ENCODE measurements at regions not wholly inside any gene's neighbourhood (a gene's known extent, or its start where the extent isn't known, plus 50 kb on each side); places are given as distances from the start of the nearest gene placed in this dataset.

DNA sequence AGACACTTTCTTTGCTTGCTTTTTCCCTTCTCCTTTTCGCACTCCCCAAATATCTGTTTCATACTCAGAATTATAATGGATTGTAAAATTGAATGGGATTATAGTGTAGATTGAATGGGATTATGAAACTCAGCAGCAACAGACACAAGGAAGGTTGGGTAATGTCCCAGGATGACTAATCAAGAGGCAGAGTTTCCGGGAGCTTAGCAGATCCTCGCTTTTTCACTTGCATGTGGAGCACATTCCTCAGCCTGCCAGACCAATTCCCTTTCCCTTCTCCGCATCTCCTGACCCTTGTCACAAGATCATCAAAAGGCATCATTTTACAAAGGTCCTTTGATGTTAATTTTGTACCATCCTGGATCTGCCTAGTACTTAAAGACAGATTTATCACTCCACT, 55.1 kb upstream of the SLC1A1 start:
- H3K4me1 Mint-ChIP-seq (ENCODE audit: low read depth), result no peaks in the 10 kb centered on the region
- H3K9me3 Mint-ChIP-seq, result peaks cover 3% of the 10 kb centered on the region
- peaks cover 8% of the 10 kb centered on the region for H3K27me3 Mint-ChIP-seq (ENCODE audit: low read depth)
- DNase-seq (ENCODE audit: low spot score), result no peak
- no peak overlapping the region for H3K27ac Mint-ChIP-seq
- H3K36me3 Mint-ChIP-seq (ENCODE audit: low read depth), result no peaks in the 10 kb centered on the region
- no peak overlapping the region for H3K4me3 Mint-ChIP-seq

DNA sequence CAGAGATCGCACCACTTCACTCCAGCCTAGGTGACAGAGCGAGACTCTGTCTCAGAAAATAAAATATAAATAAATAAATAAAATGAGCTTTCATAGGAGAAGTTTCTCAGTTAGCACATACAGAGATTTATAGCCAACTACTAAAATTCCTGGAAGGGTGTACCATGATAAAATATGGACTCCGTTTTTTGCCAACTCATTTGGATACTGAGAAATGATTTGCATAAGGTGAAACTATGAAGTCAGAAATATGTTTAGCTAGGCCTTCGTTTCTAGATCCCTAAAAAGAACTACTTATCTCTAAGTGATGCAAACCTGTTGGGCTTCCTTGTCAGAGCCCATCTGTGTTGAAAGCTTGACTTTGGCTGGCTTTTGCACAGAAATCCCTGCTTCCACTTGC, 56.9 kb upstream of the SLC1A1 start:
- no peaks in the 10 kb centered on the region for H3K36me3 Mint-ChIP-seq (ENCODE audit: low read depth)
- no peaks in the 10 kb centered on the region for H3K27me3 Mint-ChIP-seq (ENCODE audit: low read depth)
- H3K9me3 Mint-ChIP-seq, result no peaks in the 10 kb centered on the region
- DNase-seq (ENCODE audit: low spot score), result no peak
- no peak overlapping the region for H3K4me3 Mint-ChIP-seq
- no peaks in the 10 kb centered on the region for H3K4me1 Mint-ChIP-seq (ENCODE audit: low read depth)
- H3K27ac Mint-ChIP-seq, result no peak overlapping the region

DNA sequence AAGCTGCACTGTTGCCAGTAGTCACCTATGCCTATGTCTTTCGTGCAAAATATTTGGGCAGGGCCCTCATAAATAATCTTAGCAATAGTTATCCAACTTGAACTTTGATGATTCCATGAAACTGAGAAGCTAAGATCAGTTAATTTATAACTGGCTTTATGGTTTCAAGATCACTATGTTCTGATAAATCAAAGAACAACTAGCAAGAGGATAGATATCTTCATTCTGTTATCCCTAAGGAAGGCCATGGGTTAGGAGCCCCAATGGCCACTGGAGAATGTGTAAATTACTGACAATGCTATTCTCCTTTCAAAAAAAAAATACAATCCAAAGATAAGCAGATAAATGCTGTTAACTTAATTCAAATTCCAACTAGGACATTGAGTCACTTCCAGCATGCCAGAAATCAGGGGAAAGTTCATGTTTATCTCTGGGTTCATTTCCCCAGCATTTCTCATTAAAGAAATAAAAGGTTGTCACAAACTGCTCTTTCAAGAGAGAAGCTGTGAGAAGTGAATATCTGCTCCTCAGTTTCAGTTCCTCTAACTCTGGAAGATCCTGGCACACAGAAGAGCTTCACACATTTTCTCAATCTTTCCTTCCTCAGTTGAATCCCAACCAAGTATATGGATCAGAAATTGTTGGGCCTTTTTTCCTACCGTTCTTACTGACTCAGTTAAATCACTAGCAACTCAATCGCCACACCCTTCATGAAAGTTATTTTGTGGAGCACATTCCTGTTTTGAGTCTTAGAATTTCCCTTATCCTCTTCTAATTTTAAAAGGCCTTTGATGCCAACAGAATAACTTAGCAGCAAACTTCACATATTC, 59.6 kb upstream of the SLC1A1 start:
- no peak overlapping the region for H3K27ac Mint-ChIP-seq
- H3K36me3 Mint-ChIP-seq (ENCODE audit: low read depth), result no peaks in the 10 kb centered on the region
- H3K9me3 Mint-ChIP-seq, result no peaks in the 10 kb centered on the region
- no peaks in the 10 kb centered on the region for H3K4me1 Mint-ChIP-seq (ENCODE audit: low read depth)
- no peak overlapping the region for H3K4me3 Mint-ChIP-seq
- H3K27me3 Mint-ChIP-seq (ENCODE audit: low read depth), result no peaks in the 10 kb centered on the region
- no peak for DNase-seq (ENCODE audit: low spot score)

DNA sequence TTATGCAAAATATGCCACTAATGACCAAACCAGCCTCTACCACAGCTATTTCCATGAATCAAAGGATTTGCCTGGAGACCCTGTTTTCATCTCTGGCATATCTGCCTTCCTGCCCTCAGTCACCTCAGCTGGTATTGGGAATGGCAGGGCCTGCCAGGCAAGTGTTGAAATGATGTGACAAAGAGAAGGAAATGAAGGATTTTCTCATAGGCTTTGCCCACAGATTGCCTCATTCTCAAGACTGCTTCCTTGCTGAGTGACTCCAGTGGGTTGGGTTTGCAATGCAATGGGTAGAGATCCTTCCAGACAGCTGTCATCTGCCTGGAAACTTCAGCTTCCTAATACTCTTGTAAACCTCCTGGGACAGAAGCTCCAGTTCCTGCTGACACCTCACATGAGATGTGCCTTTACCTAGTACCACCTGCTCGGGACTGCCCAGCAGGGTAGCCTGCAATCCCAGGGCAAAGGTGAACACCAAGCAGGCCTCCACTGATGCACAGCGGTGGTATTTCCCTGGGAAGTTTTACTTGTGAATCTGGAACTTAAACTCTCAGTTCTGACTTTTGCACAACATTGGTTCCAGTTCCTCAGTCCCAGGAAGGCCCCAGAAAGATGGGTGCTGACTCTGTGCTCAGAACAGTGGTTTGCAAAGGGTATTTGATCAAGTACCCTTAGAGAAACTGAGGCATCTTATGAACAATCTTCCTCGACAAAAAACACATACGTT, 64.8 kb upstream of the SLC1A1 start:
- Mint-ChIP-seq H3K4me3 (no peak overlapping the region), H3K27me3 (ENCODE audit: low read depth) (peaks cover 13% of the 10 kb centered on the region), H3K4me1 (ENCODE audit: low read depth) (peaks cover 14% of the 10 kb centered on the region), H3K9me3 (no peaks in the 10 kb centered on the region), H3K36me3 (ENCODE audit: low read depth) (no peaks in the 10 kb centered on the region), H3K27ac (no peak overlapping the region)
- no peak for DNase-seq (ENCODE audit: low spot score)

DNA sequence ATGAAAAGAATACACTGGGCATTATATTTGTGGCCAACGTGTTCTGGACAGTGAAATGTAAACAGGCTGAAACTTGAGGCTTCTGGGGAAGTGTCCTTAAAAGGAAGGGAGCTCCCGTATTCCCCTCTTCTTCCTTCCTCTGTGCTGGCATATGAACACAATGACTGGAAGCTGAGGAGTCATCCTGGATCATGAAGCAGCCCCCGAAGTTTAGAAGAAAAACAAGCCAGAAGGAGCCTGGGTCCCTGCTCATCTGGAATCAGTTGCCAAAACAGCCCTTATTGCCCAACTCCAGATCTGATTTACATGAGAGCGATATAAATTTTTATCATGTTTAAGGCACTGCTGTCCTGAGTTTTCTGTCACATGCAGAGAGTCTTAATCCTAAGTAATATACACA, 65.4 kb upstream of the SLC1A1 start:
- H3K27ac Mint-ChIP-seq, result no peak overlapping the region
- H3K4me3 Mint-ChIP-seq, result no peak overlapping the region
- peaks cover 15% of the 10 kb centered on the region for H3K27me3 Mint-ChIP-seq (ENCODE audit: low read depth)
- H3K36me3 Mint-ChIP-seq (ENCODE audit: low read depth), result no peaks in the 10 kb centered on the region
- DNase-seq (ENCODE audit: low spot score), result no peak
- H3K4me1 Mint-ChIP-seq (ENCODE audit: low read depth), result peaks cover 14% of the 10 kb centered on the region
- no peaks in the 10 kb centered on the region for H3K9me3 Mint-ChIP-seq

DNA sequence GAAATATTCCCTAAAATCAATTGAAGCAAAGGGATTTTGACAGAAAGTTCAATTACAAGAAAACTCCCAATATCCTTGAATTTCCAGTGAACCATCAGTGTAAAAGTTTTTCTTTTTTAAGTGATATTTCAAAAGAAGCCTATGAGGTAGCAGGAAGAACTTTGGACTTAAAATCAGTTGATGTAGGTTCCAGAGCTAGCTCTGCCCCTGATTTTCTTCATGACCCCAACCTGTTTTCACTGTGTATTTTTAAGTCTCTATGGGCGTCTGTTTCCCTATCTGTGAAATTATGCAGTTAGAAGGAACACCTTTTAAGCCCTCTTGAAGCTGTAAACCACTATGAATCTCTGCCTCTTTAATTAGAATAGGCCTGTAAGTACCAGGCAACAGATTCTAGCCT, 66.2 kb upstream of the SLC1A1 start:
- Mint-ChIP-seq H3K4me3 (no peak overlapping the region), H3K27ac (no peak overlapping the region), H3K4me1 (ENCODE audit: low read depth) (peaks cover 14% of the 10 kb centered on the region), H3K9me3 (no peaks in the 10 kb centered on the region), H3K27me3 (ENCODE audit: low read depth) (peaks cover 17% of the 10 kb centered on the region), H3K36me3 (ENCODE audit: low read depth) (no peaks in the 10 kb centered on the region)
- no peak for DNase-seq (ENCODE audit: low spot score)

DNA sequence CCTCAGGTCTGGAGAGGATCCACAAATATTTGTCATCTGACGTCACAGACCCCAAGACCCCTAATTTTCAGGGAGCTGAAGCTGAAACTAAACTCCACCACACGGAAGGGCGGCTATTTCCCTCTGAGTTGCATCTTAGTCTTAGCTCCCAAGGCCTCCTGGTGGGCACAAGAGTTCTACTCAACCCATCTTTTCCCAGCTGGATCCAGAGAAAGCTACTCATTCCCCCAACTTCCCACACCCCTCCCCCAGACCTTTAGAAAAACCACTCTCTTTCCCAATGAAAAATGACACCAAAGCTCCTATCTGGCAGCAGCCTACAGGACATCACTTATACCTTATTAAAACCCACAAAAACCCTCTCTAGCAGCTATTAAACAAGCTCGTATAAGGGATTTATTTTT, 67.1 kb upstream of the SLC1A1 start:
- Mint-ChIP-seq H3K27me3 (ENCODE audit: low read depth) (peaks cover 17% of the 10 kb centered on the region), H3K4me1 (ENCODE audit: low read depth) (peaks cover 14% of the 10 kb centered on the region), H3K9me3 (no peaks in the 10 kb centered on the region), H3K4me3 (no peak overlapping the region), H3K27ac (no peak overlapping the region), H3K36me3 (ENCODE audit: low read depth) (no peaks in the 10 kb centered on the region)
- DNase-seq (ENCODE audit: low spot score), result no peak

DNA sequence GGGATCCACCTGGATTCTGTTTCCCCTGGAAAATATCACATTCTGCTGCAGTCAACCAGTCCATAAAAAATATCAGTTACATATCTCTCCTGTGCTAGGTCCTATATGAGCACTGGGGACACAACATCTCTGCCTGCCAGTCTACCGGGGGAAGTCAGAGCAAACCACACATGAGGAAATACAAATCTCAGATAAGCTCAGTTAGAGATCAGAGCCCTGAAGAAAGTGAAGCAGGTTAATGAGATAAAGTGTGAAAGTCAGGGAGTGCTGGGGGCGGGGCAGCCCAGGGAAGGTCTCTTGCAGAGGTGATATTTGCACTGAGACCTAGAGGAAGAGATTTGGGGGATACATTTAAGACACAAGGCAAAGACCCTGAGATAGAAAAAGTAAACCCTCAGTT, 67.8 kb upstream of the SLC1A1 start:
- no peaks in the 10 kb centered on the region for H3K9me3 Mint-ChIP-seq
- H3K4me1 Mint-ChIP-seq (ENCODE audit: low read depth), result peaks cover 14% of the 10 kb centered on the region
- no peak for DNase-seq (ENCODE audit: low spot score)
- H3K27me3 Mint-ChIP-seq (ENCODE audit: low read depth), result peaks cover 17% of the 10 kb centered on the region
- H3K27ac Mint-ChIP-seq, result no peak overlapping the region
- no peaks in the 10 kb centered on the region for H3K36me3 Mint-ChIP-seq (ENCODE audit: low read depth)
- H3K4me3 Mint-ChIP-seq, result no peak overlapping the region

DNA sequence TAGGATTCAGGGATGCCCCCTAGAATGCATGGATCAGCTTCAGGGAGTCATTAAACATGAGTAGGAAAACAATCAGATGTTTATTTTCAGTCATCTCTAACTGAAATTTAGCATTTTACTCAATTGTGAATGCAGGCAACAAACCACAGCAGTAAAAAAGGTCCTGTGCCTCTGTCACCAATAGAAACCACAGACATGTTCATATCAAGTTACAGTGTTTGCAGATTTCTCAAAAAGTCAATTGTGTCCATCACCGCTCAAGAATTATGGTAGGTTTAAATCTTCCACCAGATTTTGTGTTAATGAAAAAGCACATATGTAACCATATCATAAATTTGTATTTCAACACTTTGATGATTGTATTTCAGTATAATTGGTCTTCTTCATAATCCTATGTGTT, 68.4 kb upstream of the SLC1A1 start:
- Mint-ChIP-seq H3K4me1 (ENCODE audit: low read depth) (peaks cover 14% of the 10 kb centered on the region), H3K4me3 (no peak overlapping the region), H3K36me3 (ENCODE audit: low read depth) (no peaks in the 10 kb centered on the region), H3K9me3 (no peaks in the 10 kb centered on the region), H3K27me3 (ENCODE audit: low read depth) (peaks cover 21% of the 10 kb centered on the region), H3K27ac (no peak overlapping the region)
- DNase-seq (ENCODE audit: low spot score), result no peak

DNA sequence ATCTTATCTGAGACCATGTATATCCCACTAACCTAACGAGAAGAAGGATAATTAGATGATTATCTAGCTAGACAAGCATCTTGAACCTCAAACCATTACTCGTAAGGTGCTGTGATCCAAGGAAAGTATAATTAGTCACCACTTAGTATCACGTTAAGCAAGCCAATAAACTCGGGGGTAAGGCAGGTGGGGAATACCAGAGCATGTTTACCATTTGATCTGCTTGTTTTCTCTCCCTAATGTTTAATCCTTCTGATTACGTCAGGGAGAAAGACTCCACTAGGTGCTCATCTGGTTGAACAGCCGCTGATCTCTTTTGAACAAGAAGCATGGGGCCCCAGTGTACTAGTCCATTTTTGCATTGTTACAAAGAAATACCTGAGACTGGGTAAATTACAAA, 69.9 kb upstream of the SLC1A1 start:
- Mint-ChIP-seq H3K4me3 (no peak overlapping the region), H3K27ac (no peak overlapping the region), H3K9me3 (no peaks in the 10 kb centered on the region), H3K27me3 (ENCODE audit: low read depth) (peaks cover 22% of the 10 kb centered on the region), H3K4me1 (ENCODE audit: low read depth) (peaks cover 14% of the 10 kb centered on the region), H3K36me3 (ENCODE audit: low read depth) (no peaks in the 10 kb centered on the region)
- DNase-seq (ENCODE audit: low spot score), result no peak

DNA sequence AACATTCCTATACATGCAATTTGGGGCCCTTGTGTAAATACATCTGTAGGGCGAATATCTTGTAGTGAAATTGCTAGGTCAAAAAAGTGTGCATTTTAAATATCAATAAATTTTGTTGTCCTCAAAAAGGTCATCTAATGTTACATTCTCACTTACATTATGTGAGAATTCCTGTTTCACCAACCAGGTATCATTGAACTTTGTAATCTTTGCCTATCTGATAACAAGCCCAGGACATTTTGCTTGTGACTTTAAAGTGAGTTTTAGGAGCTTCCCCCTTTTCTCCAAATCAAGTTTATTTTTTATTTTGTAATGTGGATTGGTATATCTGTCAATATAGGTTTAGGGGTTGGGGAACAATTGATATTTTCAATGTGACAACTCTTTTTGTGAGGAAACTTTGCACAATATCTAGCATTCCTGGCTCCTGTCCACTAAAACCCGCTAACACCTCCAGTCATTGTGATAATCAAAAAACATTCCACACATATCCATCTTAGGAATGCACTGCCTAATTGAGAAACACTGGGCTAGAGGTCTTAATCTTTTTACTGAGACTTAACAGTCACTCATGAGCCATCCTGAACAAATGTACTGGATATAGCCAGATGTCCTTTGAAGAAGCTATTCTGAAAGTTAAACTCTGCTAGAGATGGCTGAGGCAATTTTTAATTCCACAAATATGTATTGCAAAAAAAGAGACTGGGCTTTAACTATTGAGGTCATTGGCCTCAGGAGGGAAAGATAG, 72.5 kb upstream of the SLC1A1 start:
- no peak for DNase-seq (ENCODE audit: low spot score)
- Mint-ChIP-seq H3K4me3 (no peak overlapping the region), H3K27me3 (ENCODE audit: low read depth) (peaks cover 14% of the 10 kb centered on the region), H3K4me1 (ENCODE audit: low read depth) (peaks cover 14% of the 10 kb centered on the region), H3K9me3 (no peaks in the 10 kb centered on the region), H3K36me3 (ENCODE audit: low read depth) (no peaks in the 10 kb centered on the region), H3K27ac (no peak overlapping the region)

DNA sequence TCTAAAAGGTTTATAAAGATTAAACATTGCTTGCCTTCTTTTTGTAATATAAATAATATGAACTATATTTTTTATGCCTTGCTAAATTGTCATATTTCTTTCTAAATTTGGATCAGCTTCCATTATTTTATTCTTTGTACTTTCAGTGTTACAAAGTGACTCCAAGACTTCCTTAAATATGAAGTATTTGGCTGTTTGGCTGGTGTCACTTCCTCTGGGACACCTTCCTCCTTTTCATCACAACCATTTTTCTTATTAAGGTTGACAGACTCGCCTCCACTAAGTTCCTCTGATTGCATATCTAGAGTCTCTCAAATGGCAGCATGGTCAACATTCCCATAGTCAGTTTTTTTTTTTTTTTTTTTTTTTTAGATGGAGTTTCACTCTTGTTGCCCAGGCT, 73.8 kb upstream of the SLC1A1 start:
- no peaks in the 10 kb centered on the region for H3K36me3 Mint-ChIP-seq (ENCODE audit: low read depth)
- peaks cover 9% of the 10 kb centered on the region for H3K27me3 Mint-ChIP-seq (ENCODE audit: low read depth)
- H3K27ac Mint-ChIP-seq, result no peak overlapping the region
- H3K9me3 Mint-ChIP-seq, result no peaks in the 10 kb centered on the region
- H3K4me1 Mint-ChIP-seq (ENCODE audit: low read depth), result peaks cover 1% of the 10 kb centered on the region
- no peak overlapping the region for H3K4me3 Mint-ChIP-seq
- no peak for DNase-seq (ENCODE audit: low spot score)

DNA sequence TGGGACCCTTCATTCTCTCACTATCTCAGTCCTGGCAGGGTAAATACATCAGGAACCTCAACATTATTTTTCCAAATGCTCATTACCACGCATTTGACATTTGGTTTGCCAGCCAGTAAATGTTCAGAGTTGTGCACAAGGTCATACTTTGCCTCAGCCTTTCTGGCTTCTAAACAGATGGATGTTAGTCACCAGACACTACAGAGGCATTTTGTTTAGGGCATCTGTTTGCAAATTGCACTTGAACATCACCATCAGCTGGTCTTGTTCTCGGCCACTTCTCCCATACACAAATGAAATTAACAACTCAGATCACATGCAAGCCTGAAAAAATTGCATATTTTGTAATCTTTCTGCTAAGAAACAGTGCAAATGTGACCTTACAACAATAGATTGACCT, 75.0 kb upstream of the SLC1A1 start:
- DNase-seq (ENCODE audit: low spot score), result no peak
- Mint-ChIP-seq H3K36me3 (ENCODE audit: low read depth) (no peaks in the 10 kb centered on the region), H3K4me3 (no peak overlapping the region), H3K27ac (no peak overlapping the region), H3K27me3 (ENCODE audit: low read depth) (peaks cover 9% of the 10 kb centered on the region), H3K9me3 (no peaks in the 10 kb centered on the region), H3K4me1 (ENCODE audit: low read depth) (no peaks in the 10 kb centered on the region)

DNA sequence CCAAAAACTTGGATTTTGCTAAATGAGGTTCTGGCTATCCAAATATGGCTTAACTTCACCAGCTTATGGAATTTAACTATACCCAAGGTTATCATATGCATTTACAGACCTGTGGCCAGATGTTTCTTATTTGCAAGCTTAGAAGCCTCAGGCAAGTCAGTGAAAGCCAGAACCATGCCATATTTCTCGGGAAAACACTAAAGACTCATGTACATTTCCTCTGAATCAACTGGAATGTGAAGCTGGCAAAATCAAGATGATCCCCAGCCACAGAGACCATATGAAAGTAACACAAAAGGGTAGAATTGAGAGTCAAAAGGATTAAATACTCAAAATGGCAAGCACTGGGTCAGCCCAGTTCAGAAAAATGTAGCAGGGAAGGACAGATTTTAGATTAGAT, 76.4 kb upstream of the SLC1A1 start:
- no peak for DNase-seq (ENCODE audit: low spot score)
- H3K36me3 Mint-ChIP-seq (ENCODE audit: low read depth), result no peaks in the 10 kb centered on the region
- no peaks in the 10 kb centered on the region for H3K4me1 Mint-ChIP-seq (ENCODE audit: low read depth)
- H3K27ac Mint-ChIP-seq, result no peak overlapping the region
- H3K9me3 Mint-ChIP-seq, result no peaks in the 10 kb centered on the region
- peaks cover 5% of the 10 kb centered on the region for H3K27me3 Mint-ChIP-seq (ENCODE audit: low read depth)
- H3K4me3 Mint-ChIP-seq, result no peak overlapping the region
